SH-SY5Y (cell line): ENCODE measurements at regions not wholly inside any gene's neighbourhood (a gene's known extent, or its start where the extent isn't known, plus 50 kb on each side); places are given as distances from the start of the nearest gene placed in this dataset.

Experiments
- GATA2 ChIP-seq: IDR thresholded peaks from 2 replicates; pipeline ENCODE4 v1.6.1; 2011; ENCODE audit warnings: mild to moderate bottlenecking, low read depth, low read length
- GATA3 ChIP-seq: IDR thresholded peaks from 2 replicates; pipeline ENCODE4 v1.6.1; 2011; ENCODE audit warnings: low read depth, mild to moderate bottlenecking, low read length, moderate library complexity

DNA sequence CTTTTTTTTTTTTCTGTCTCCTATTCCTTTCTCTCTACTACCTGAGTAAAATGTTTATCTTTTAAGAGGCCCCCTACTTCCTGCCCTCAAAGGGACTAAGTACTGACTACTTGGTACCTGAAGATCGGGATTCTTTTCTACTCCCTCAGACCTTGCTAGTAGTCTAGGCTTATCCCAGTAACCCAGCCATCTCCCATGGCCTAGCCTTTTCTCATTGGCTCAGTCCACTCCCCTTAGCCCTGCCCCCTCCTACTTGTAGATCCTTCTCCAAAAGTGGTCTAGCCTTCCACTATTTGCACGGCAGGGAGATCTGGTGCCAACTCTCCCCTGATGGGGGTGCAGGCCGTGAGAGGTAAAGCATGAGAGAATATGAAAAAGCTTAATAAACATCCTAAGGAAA is 133.7 kb downstream of the RCN1 start:
- TF ChIP-seq GATA2 (no peak), GATA3 (no peak)

DNA sequence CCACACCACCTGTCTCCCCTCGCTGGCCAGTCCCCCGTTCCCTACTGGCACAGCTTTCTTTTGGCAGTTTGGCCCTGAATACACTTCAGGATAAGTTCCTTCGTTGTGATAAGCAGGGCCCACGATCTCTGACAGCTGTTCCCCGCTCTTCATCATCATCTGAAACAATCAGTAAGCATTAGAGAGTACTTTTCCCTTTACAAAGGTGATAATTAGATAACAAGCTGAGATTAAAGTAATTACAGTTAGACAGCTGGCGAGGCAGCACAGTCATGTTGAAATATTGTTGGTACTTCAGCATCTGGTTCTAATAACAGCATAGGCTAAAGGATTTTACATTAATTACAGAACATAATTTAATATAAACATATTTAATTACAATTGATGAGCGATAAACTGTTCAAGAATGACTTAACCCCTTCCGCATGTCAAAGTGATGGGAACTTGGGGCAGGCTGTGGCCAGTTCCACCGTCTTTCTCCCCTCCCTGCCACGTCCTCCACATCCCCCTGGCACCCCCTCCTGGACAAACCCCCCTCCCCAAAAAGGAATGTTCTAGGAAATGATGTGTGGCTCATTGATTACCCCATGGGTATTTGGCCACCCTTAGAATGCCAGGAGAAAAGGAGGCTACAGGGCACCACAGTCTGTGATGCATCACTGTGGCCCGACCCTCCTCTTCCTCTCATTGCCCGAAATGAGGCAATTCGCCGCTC is 134.9 kb downstream of the RCN1 start:
- TF ChIP-seq GATA2, result no peak
- no peak for TF ChIP-seq GATA3

DNA sequence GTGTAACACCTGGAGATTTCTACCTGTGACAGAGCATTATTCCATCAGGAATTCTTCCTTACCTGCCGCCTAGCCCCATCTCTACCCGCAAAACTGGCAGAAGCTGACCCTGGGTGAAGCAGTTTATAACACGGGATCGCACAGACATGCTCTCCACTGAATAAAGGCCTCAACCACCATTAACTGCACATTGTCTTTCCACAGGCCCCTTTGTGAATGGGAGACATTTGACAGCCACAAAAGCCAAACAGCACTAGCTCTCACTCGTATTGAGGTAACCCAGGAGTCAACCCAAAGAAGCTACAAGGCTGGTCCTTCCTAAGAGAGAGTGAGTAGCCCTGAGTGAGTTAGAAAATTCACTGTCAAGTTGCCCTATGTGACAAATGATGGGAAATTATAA is 135.6 kb downstream of the RCN1 start:
- TF ChIP-seq GATA2, result no peak
- no peak for TF ChIP-seq GATA3

DNA sequence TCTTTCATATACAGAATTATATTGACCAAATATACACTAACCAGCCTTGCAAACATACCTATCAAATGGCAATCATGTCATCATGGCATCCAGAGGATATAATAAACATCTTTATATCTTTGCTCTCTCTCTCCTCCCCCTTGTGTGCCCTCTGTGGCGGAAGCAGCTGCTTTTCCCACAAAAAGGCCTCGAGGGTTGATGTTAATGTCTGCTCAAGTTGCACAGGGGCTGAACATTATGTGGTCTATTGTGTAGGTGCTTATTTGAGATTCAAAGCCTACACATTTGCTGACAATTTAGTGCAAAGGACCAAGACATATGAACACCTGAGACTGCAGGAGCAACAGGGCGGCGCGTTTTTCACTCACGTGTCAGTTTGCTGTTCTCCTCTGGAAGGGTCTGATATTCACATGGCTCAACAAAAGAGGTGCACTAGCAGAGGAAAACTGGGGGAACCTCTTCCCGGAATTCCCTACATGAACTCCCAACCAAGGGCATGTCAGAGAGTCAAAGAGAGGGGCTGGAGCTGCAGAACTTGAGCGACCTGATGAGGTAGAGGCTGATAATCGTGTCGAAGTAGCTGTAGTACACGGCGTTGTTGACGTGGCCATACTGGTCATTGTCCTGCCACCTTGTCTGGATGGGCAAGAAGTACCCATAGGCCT is 138.8 kb downstream of the RCN1 start:
- TF ChIP-seq GATA3 (no peak), GATA2 (no peak)

DNA sequence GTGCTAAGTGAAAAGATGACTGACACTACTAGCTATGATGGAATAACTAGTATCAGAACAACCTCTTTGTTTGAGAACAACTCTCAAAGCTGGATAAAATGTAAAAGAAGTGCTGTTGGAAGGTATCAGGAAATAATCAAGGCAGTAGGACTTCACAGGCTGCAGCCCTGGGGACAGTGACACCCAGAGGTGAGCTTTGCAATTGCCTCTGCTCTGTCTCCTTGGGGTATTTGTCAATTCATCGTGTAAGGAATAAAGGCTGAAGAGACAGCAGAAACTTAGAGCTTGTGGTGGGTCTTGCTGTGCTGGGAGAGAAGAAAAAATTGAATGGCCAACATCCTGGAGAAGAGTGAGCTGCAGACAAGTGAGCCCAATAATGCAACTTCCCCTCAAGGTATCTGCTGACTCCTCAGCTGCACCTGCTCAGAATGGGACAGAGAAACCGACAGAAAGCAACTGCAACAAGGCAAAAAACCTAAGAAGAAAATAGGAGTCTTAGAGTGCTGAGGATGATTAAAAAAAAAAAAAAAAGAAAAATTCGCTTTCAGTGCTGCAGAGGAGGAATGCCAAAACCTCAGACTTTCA is 141.1 kb downstream of the RCN1 start:
- TF ChIP-seq GATA2, result no peak
- TF ChIP-seq GATA3, result no peak

DNA sequence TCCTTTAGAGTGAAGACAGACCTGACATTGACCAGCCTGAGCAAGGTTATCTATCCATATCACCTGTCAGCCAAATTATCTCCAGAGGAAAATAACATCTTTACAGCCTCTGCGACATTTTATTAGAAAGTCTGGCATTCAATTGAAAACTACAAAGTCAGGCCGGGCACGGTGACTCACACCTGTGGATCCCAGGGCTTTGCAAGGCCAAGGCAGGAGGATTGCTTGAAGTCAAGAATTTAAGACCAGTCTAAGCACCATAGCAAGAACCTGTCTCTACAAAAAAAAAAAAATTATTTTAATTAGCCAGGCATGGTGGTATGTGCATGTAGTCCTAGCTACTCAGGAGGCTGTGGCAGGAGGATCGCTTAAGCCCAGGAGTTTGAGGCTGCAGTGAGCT is 141.6 kb downstream of the RCN1 start:
- TF ChIP-seq GATA2 (no peak), GATA3 (no peak)

DNA sequence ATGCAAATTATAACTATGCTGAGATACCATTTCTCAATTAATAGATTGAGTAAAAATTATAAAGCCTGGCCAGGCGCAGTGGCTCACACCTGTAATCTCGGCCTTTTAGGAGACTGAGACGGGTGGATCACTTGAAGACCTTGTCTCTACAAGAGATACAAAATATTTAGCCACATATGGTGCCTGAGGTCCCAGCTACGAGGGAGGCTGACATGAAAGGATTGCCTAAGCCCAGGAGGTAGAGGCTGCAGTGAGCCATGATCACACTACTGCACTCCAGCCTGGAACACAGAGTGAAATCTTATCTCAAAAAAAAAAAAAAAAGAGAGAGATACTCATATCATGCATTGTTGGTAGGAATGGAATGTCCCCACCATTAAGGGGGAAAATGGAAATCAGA is 142.4 kb downstream of the RCN1 start:
- TF ChIP-seq GATA2, result no peak
- TF ChIP-seq GATA3, result no peak

DNA sequence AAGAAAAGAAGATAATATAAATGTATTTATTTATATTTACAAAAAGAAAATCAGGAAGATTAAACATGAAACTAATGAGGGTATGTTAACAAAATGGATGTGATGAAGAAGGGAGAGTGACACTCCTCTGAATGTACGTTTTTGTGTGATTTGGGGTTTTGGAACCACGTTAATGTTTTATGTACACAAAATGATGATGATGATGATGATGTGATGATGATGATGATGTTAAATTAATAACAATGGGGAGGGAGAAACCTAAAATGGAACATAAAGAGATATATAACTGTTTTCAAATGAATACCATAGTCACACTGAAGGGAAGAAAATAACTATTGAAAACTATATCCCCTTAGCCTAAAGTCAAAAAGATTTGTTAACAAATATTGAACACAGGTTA is 143.1 kb downstream of the RCN1 start:
- TF ChIP-seq GATA3 (no peak), GATA2 (no peak)

DNA sequence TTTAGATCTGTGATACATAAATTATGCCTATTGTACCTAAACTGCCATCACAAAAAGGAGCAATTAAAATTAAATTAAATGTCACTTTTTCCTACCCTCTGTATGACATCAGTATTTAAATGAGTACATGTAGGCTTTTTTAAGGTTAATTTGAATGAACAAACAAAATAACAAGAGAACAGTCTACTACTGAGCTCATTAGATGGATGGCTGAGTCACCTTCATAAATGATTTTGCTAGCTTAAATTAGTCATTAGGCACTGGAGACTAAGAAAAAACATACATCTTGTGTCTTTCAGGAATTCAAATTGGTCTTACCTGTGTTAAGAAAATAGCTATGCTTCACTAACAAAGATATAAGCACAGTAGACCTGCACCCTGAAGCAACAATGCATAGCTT is 153.6 kb downstream of the RCN1 start:
- no peak for TF ChIP-seq GATA2
- TF ChIP-seq GATA3, result no peak

DNA sequence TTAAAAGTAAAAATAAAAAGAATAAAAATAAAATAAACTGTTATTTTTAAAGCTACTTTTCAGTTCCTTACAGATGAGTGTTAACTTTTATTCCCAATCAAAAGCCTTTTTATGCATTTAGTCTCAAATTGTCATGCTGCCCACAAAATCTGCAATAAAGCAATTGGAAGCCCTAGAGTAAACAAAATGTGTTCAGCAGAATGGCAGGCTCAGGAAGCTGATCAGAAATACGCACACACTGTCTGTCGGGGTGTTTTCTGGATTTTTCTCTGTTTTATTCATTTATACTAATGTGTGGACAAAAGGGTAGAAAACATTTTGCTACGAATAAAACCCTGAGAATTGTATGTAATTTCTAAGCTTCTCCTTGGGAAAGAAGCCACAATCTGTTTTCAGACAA is 162.8 kb downstream of the RCN1 start:
- TF ChIP-seq GATA2, result no peak
- no peak for TF ChIP-seq GATA3

DNA sequence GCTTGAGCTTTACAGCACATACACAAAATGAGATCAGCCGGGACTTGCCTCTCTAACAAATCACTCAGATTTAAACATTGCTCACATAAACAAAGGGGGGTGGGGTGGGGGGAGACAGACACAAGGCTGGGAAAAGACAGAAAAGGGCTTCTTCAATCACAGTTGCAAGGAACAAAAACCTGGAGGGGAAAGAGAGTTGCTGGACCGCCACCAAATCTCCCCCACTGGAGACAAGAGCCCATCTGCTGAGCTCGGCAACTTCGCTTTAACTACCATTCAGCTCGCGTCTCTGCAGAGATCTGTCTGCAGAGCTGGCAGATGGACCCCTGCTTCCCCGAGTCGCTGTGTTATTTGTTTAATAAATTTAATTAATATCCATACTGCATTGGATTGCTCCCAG is 165.0 kb downstream of the RCN1 start:
- TF ChIP-seq GATA3 (no peak), GATA2 (no peak)

DNA sequence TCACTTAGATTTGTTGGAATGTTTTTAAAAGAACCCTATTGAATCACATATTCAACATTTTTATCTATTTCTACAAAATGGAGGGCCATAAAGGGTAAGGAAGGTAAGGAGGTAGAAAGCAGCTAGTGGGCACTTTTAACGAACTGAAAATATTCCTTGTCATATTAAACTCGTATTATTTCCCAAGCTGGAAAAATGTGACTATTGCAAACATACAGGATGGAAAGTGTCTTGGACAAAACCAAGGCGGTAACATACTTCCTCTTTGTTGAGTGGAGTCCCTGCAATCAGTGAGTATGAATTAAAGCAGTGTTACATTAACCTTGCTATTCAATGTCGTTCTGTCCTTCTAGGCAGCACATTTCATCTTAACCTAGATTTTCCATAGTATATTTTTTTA is 165.6 kb downstream of the RCN1 start:
- no peak for TF ChIP-seq GATA2
- TF ChIP-seq GATA3, result no peak

DNA sequence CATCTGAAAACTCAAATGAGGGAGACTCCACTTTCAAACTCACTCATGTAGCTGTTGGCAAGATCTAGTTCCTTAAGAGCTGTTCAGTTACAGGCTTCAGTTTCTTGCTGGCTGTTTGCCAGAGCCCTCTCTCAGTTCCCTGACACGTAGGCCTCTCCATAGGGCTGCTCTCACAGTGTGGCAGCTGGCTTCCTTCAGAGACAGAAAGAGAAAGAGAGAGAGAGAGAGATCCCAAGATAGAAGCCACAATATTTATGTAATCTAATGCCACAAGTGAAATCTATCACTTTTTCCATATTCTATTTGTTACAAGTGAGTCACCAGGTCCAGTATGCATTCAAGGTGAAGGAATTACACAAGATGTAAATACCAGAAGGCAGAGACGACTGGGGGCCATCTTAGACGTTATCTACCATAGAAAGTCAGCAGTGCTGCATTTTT is 168.8 kb downstream of the RCN1 start:
- no peak for TF ChIP-seq GATA3
- TF ChIP-seq GATA2, result no peak

DNA sequence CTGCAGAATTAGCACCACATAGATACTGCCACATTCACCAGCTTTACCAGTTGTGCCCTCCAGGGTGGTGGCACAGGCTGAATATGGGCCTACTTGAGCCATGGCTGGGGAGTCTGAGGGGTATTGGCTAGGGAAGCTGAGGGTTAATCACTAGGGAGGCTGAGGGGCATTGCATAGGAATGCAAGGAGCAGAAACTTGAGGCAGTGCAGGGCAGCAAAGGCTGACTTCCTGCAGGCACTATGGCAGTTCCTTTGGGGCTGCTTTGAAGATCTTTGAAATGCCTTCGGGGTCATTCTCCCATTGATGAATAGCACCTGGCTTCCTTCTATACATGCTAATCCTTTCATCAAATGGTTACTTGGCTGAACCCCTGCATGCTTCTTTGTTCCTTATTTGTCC is 171.5 kb downstream of the RCN1 start:
- TF ChIP-seq GATA2 (no peak), GATA3 (no peak)

DNA sequence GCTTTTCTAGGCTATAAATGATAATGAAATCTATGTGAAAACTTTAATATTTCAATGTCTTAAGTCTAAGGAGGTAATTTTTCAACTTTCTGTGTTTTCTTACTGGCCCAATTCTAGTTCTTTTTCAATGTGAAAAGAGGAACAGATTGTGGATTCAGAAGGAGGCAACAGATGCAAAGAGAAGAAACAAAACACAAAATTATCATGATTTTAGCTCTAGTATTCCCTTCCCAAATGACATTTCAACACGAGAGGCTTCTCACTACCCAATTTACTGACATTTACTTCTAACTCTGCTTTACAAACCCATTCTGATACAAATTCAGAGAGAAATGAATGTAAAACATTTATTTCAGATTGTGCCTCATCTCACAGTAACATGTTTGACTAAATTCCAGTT is 169.4 kb downstream of the WT1 start:
- TF ChIP-seq GATA2, result no peak
- no peak for TF ChIP-seq GATA3

DNA sequence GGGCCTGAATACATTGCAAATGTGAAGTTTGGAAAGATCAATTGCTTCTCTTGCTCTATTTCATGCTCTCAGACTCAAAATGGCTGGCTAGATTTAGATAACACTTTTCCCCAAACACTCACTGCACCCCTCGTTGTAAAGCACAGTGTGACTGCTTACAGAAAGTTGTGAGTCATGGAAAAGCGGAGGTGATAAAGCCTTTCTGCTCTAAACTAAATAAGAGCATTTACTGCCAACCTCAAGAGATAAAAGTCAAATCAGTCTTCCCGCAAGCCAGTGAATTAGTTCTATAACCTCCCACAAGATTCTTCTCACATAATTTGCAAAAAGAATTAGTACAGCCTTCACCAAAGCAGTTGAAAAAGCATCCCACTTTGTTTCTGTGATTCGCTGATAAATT is 168.7 kb downstream of the WT1 start:
- TF ChIP-seq GATA2 (no peak), GATA3 (no peak)
